SU-DHL-6 (cell line): ENCODE measurements at regions not wholly inside any gene's neighbourhood (a gene's known extent, or its start where the extent isn't known, plus 50 kb on each side); places are given as distances from the start of the nearest gene placed in this dataset.

Experiments used
- H2AFZ ChIP-seq: fragments of 200-600 bp; sonication (generic); 2 replicates; pipeline ENCODE4 v1.6.1; 2014; ENCODE audit warnings: low read depth, mild to moderate bottlenecking, moderate library complexity, mixed read lengths, antibody characterized with exemption, low read length; ENCODE audit not compliant: severe bottlenecking
- H3F3A ChIP-seq: fragments of 200-600 bp; shearing (Covaris generic); 2 replicates; pipeline ENCODE4 v1.6.0; 2016; ENCODE audit warnings: antibody characterized with exemption, mild to moderate bottlenecking; ENCODE audit not compliant: insufficient read depth
- H3K27ac ChIP-seq: fragments of 200-600 bp; sonication (generic); 2 replicates; pipeline ENCODE4 v1.5.1; 2016; ENCODE audit warnings: low read depth, mild to moderate bottlenecking, low read length, moderate library complexity, mixed read lengths
- H3K27me3 ChIP-seq: fragments of 200-600 bp; sonication (generic), shearing (Covaris generic); 2 replicates; pipeline ENCODE4 v1.6.0; 2014; ENCODE audit warnings: mild to moderate bottlenecking, low read length
- H3K36me3 ChIP-seq: fragments of 200-600 bp; sonication (generic); 2 replicates; pipeline ENCODE4 v1.6.1; 2014; ENCODE audit warnings: mild to moderate bottlenecking, low read length, mixed read lengths
- H3K4me2 ChIP-seq: fragments of 300-600, 200-600 bp; shearing (Covaris generic), sonication (generic); 2 replicates; pipeline ENCODE4 v1.6.0; 2014; ENCODE audit warnings: low read length, low read depth, mild to moderate bottlenecking; ENCODE audit not compliant: poor library complexity, severe bottlenecking
- H3K4me3 ChIP-seq: fragments of 200-600 bp; sonication (generic); 2 replicates; pipeline ENCODE4 v1.5.1; 2014; ENCODE audit warnings: antibody characterized with exemption, low read length, mild to moderate bottlenecking, mixed read lengths; ENCODE audit not compliant: insufficient read depth, poor library complexity, severe bottlenecking
- H3K79me2 ChIP-seq: fragments of 200-600 bp; sonication (generic); 2 replicates; pipeline ENCODE4 v1.6.1; 2014; ENCODE audit warnings: mild to moderate bottlenecking, low read length, moderate library complexity; ENCODE audit not compliant: insufficient read depth
- H3K9ac ChIP-seq: fragments of 200-600 bp; sonication (generic); 2 replicates; pipeline ENCODE4 v1.7.0; 2014; ENCODE audit warnings: mild to moderate bottlenecking, low read length
- H3K9me2 ChIP-seq: fragments of 200-600 bp; sonication (generic); replicated peaks from 2 replicates; pipeline ENCODE4 v1.6.1; 2014; ENCODE audit warnings: low read length; ENCODE audit not compliant: insufficient read depth
- H3K9me3 ChIP-seq: fragments of 200-600 bp; sonication (generic); 2 replicates; pipeline ENCODE4 v1.6.1; 2014; ENCODE audit warnings: low read length, mixed read lengths; ENCODE audit not compliant: insufficient read depth
- H4K20me1 ChIP-seq: fragments of 200-600 bp; sonication (generic); 2 replicates; pipeline ENCODE4 v1.6.1; 2014; ENCODE audit warnings: low read depth, mild to moderate bottlenecking, antibody characterized with exemption, low read length, moderate library complexity, mixed read lengths
- EZH2phosphoT487 ChIP-seq: fragments of 200-600 bp; sonication (generic), shearing (Covaris generic); conservative IDR thresholded peaks from 2 replicates; pipeline ENCODE4 v1.6.1; 2018; ENCODE audit warnings: mild to moderate bottlenecking, antibody characterized with exemption, low read length, moderate library complexity, mixed read lengths
- TF ChIP-seq, protein P1 (sequence below): fragments of 200-600 bp; sonication (generic); IDR thresholded peaks from one replicate; pipeline ENCODE4 v1.5.1; 2017; ENCODE audit warnings: antibody characterized with exemption, mild to moderate bottlenecking, low read length, moderate library complexity; ENCODE audit not compliant: insufficient read depth, poor library complexity, severe bottlenecking

GRCh38 chrX:106510713-106511403 is 100.9 kb upstream of the RADX start:
- Histone ChIP-seq H3K9me3 (no peaks in the 10 kb centered on the region), H3K27ac (no peak overlapping the region)
- TF ChIP-seq EZH2phosphoT487, result no peak
- TF ChIP-seq, protein P1, sequence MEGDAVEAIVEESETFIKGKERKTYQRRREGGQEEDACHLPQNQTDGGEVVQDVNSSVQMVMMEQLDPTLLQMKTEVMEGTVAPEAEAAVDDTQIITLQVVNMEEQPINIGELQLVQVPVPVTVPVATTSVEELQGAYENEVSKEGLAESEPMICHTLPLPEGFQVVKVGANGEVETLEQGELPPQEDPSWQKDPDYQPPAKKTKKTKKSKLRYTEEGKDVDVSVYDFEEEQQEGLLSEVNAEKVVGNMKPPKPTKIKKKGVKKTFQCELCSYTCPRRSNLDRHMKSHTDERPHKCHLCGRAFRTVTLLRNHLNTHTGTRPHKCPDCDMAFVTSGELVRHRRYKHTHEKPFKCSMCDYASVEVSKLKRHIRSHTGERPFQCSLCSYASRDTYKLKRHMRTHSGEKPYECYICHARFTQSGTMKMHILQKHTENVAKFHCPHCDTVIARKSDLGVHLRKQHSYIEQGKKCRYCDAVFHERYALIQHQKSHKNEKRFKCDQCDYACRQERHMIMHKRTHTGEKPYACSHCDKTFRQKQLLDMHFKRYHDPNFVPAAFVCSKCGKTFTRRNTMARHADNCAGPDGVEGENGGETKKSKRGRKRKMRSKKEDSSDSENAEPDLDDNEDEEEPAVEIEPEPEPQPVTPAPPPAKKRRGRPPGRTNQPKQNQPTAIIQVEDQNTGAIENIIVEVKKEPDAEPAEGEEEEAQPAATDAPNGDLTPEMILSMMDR, result no peak

More at GRCh38 chrX:106510713-106511403, 100.9 kb upstream of the RADX start:
- Histone ChIP-seq H3K36me3 (no peaks in the 10 kb centered on the region), H3K9ac (no peak overlapping the region), H2AFZ (no peak overlapping the region), H4K20me1 (no peaks in the 10 kb centered on the region), H3F3A (no peaks in the 10 kb centered on the region), H3K9me2 (no peaks in the 10 kb centered on the region), H3K27me3 (no peaks in the 10 kb centered on the region), H3K4me3 (no peak overlapping the region), H3K79me2 (no peaks in the 10 kb centered on the region), H3K4me2 (no peak overlapping the region)
